Activated CD4-positive, alpha-beta T cell treated with anti-CD3 and anti-CD28 coated beads for 48 hours (primary cell): ENCODE measurements at regions not wholly inside any gene's neighbourhood (a gene's known extent, or its start where the extent isn't known, plus 50 kb on each side); places are given as distances from the start of the nearest gene placed in this dataset.
"Not testable (repeated sequence)": the region's sequence is repeated elsewhere in the genome, so short reads cannot be mapped to it uniquely, and the experiment has no call there.

ENCODE experiments used
- DNase-seq: peaks from one replicate; pipeline ENCODE4 v3.0.0-alpha.2; 2020

DNA sequence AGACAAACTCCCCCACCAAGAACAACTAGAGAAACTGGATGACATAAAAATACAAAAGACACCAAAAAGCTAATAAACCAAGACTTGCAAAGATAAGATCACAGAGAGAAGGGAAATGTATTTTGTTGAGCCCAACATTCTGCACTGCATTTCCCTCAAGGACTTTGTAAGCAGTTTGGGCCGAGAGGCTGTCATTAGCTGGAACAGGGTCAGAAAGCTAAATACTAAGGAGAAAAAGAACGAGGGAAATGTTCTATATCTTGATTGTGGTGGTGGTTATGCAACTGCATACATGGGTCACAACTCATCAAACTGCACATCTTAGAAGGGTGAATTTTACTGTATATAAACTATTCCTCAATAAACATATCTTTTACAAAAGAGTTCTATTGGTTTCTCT, 315.0 kb downstream of the IPMK start:
- no peak for DNase-seq

DNA sequence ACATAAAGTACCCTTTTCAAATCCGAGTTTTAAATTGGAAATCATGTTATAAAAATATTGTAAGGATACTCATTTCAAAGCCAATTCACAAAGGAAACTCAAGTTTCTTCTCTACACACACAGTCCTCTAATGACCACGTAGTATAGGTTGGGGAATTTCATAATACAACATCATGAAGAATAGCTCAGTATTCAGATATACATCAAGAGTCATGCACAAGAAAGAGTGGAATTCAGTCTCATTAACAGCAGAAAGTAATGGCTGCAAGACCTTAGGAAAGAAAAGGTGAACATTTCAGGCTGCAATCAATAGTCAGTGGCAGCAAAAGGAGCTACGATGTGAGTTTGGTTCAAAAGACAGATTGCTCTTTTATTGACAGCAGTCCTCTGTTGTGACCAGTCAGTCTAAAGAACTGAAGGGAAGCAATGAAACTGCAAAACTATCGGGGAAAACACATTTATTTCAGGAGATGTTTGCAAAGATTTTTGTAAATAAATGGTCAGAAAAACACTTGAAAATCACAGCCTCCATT, 317.2 kb downstream of the IPMK start:
- DNase-seq = no peak

DNA sequence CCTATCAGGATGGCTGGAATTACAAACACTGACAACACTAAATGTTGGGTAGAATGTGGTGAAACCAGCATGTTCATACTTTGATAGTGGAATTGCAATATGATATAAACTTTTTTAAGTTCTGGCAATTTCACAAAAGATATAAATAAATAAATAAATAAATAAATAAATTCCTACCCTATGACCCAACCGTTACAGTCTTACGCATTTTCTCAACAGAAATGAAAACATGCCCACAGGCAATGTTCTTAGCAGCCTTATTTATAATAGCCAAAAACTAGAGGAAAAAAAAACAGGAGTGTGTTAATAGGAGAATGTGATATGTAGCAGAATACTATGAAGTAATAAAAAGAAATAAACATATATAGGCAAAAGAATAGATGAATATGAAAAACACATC, 318.9 kb downstream of the IPMK start:
- no peak for DNase-seq

DNA sequence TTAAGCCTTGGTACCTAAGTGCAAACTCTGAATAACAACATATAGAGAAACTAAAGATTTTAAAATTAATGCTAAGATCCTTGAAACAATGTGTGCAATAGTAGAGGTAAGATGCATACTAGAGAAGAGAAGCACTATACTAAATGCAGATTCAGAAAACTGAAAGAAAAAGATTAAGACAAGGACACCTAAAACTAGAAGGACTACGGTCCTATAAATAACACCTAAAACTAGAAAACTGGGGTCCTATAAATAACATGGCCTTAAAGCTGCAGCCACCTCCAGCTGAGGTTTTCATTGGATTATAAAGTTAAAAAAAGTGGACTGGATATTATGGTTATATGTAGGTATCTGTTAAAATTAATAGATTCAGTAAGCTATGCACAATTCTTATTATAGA, 320.9 kb downstream of the IPMK start:
- DNase-seq = no peak

DNA sequence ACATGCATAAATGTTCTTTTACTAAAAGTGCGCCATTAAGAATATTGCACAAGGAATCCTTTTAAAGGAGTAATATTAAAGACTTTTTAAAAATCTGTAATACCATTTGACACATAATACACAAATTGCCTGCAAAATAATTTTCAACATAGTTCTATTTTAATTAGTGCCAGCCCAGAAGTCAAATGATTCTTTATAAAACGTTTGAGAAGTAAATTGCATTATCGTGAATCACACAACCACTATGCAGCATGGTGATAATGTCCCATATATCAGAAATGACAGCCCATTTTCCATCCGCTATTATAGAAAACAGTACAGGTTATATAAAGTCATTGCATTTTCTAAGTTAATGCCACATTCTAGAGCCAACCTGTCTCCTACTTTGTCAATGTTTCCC, 324.0 kb downstream of the IPMK start:
- DNase-seq = no peak

DNA sequence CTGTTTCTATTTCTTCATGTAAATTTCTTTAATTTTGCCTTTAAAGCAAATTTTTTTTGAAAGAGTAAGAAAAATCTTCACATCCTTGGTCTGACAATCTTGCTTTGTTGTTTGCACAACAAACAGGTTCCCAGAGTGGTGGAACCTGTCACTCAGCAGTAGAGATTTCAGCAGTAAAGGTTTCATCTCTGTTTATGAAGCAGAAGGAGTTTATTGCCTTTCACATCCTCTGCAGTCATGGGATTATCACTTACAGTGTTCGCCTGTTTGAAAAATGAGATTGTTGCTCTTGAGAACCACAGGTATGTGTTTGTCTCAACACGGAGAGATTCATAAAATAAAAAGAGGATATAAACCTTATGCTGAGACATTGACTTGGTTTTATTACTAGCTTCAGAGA, 342.6 kb downstream of the IPMK start:
- no peak for DNase-seq

DNA sequence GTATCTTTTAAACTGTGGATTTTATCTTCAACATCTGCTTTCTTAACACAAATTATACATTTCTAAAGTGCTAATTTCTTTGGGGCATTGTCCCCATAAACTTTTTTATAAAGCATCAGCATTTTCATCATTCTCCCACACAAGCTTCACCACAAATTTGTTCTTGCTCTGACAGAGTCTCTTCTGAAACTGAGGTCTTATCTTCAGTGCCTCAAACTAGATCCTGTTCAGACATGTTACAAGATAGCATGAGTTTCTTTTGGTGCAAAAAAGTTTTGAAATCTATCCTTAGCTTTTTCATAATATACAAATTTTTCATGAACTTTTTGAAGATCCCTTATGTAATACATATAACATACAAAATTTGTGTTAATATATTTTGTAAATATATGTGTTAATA, 346.6 kb downstream of the IPMK start:
- DNase-seq = no peak

DNA sequence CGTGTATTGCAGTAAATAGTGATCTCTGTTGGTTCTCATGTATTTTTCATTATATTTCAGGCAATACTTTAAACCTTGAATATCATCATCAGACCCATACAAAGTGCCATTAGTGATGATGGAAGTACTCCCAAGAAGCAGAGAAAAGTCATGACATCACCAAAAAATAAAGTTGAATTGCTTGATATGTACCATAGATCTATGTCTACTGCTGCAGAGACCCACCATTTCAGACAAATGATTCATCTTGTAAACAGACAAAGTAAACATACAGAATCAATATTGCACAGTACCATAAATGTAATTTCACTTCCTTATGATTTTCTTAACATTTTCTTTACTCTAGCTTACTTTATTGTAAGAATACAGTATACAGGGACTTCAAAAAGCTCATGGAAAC, 347.8 kb downstream of the IPMK start:
- no peak for DNase-seq

DNA sequence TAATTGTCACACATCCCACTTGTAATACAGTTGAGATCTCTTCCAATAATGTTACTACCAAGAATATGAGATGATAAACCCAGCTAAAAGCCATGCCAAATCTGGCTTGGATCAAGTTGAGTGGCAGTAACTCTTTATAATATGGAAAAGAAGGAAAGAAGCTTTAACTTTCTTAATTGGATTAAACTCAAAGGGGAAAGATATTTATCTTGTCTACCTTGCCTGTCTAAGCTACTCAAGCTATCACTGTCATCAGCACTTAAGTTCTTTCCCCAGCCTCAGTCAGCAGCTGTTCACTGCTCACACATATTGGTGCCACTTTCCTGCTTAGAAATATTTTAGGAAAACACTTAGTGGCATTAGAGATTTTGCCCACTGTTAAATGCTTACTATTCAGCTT, 350.7 kb downstream of the IPMK start:
- DNase-seq = no peak

DNA sequence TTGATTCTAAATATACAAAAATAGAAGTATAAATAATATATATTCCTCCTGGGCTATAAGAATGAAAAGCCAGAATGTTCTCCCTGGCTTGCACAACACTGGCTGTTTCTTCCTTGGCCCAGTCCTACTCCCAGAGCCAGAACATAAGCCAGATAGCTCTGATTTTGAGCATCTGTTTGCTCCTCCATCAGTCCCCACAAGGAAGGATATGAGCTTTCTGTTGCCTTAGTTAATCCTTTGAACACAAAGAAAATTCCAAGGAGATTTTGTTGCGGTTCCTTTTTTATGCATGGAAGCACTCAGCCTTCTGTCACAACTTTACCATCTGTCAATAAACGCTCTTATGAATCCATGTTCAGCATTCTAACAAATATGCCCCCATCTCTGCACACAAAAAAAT, 361.8 kb downstream of the IPMK start:
- no peak for DNase-seq

DNA sequence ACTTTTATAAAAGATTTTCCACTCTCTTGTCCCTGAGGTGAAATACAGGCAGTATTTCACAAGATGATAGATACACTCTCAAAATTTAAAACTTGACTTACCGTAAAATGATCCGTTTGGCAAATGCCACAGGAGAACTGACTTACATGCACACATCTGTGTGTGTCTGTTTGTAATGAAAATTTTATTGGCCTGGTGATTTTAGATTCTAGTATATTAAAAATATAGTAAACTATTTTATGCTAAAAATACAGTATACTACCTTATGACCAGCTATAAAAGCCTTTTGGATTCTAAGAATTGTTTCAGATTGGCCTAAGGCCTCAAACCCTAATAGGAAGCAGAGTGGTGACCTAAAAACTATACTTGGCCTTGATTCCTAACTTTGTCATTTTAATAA, 362.7 kb downstream of the IPMK start:
- DNase-seq = no peak

DNA sequence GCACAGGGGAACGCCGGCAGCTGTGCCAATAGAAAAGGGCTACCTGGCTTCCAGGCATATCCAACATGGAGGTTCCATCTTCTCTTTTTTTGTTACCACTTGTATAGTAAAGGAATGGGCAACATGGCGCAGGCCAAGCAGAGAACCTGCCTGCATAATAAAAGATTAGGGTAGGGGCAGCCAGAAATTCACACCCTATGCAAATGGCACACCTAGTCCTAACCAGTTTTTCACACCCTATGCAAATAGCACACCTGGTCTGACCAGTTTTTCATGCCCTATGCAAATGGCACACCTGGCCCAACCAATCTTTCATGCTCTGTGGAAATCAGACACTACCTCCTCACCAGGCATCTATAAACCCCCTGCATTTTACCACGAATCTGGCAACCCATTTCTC, 369.5 kb downstream of the IPMK start:
- no peak for DNase-seq

DNA sequence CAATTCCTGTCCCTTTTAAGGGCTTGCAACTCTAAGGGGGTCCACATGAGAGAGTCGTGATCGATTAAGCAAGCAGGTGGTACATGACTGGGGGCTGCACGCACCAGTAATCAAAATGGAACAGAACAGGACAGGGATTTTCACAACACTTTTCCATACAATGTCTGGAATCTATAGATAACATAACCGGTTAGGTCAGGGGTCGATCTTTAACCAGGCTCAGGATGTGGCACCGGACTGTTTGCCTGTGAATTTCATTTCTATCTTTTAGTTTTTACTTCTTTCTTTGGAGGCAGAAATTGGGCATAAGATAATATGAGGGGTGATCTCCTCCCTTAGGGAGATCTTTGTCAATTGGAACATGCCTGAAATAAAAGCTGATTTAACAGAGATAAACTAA, 370.1 kb downstream of the IPMK start:
- DNase-seq = no peak

DNA sequence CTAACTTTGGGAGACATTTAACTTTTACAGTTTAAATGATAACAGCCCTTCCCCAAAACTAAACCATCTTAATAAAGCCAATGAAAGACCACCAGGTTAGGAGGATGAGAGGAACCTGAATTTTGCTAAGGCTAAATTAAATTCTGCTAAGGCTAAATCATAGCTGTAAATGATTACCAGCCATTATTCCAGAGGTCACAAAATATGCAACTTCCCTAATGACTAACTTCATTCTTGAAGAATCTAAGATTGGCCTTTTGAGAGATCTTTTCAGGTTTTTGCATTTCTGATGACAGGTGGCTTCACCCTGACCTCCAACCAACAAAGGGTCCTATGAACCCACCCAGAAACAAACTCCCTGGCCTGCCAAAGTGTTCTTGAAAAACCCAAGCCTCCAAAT, 373.3 kb downstream of the IPMK start:
- DNase-seq = no peak

DNA sequence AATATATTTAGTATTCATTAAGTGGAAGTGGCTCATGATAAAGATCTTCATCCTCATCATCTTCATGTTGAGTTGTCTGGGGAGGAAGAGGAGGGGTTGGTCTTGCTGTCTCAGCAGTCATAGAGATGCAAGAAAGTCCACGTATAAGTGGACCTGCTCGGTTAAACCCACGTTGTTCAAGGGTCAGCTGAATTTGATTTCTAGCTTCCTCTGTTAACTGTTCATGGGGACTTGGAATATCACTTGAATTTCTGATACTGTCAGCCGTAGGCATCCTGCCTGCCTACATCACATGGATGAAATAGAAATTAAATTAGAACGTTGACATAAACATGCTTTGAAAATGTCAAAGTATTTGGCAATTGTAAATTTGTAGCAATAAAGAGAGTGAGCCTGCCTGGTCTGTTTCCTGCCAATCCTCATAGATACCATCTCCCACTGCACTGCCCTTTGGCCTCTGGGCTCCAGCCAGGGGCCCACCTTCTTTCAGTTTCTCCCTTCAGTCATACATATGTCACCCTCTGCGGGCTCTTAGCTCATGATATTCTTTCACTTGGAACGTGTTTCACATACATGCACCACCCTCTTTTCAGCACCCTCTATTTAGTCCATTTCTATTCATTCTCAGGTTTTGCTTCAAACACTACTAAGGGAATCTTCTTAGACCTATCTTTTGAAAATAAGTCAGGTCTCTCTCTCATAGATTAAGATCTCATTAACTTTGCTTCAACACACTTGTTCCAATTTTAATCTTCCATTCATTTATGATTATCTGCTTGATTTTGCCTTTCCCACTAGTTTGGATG, 376.3 kb downstream of the IPMK start:
- no peak for DNase-seq

DNA sequence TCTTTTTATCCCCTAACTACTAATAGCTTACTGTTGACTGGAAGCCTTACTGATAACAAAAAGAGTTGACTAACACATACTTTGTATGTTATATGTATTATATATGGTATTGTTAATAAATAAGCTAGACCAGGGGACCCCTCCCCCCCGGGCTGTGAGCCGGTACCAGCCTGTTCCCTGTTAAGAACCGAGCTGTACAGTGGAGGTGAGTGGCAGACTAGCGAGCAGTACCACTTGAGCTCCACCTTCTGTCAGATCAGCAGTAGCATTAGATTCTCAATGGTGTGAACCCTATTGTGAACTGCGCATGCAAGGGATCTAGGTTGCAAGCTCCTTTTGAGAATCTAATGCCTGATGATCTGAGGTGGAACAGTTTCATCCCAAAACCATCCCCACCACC, 377.0 kb downstream of the IPMK start:
- no peak for DNase-seq

DNA sequence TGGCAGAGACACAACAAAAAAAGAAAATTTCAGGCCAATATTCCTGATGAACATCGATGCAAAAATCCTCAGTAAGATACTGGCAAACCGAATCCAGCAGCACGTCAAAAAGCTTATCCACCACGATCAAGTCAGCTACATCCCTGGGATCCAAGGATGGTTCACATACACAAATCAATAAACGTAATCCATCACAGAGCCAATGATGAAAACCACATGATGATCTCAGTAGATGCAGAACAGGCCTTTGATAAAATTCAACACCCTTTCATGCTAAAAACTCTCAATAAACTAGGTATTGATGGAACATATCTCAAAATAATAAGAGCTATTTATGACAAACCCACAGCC, 382.1 kb downstream of the IPMK start:
- DNase-seq = not testable (repeated sequence)

DNA sequence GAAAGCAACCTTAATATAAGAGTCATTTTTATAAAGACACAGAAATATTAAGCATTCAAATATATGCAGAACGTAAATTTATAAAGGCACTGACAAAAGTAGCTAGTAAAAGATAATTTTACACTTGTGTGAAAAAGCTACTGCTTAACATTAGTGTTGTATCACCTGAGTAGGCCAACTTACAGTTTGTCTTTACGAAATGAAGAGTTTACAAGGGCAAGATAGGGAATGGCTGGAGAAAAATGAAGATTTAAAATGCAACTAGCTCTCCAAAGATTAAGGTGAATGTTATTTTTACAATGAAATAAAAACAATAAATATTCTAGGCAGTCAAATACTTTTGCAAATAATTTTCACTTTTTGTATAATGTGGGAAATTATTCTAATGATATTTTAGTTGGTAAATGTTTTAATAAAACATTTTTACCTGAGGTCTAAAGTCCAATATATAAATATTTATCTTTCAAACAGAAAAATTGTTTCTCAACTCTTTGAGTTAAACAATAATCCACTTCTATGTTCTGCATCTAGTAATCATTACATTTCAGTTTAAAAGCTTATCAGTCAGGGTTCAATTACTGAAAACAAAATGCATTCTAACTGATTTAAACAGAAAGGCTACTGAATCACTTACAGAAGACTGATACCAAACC, 382.6 kb downstream of the IPMK start:
- DNase-seq = no peak

DNA sequence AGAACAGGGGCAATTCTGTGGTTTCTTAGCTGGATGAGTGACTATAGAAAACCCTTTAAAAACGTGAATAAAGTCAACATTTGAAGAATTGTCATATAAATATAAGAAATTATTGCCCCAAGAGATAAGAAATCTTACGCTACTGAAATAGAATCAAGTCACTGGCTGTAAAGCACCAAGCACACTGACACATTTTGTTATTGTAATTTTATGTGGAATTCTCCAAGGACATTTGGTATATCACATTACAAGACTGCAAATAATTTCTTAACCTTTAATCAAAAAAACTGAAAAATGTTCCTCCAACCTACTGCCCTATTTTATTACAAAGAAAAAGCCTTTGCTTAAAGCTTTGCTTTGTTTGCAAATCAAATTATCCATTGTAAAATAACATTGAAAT, 383.3 kb downstream of the IPMK start:
- no peak for DNase-seq

DNA sequence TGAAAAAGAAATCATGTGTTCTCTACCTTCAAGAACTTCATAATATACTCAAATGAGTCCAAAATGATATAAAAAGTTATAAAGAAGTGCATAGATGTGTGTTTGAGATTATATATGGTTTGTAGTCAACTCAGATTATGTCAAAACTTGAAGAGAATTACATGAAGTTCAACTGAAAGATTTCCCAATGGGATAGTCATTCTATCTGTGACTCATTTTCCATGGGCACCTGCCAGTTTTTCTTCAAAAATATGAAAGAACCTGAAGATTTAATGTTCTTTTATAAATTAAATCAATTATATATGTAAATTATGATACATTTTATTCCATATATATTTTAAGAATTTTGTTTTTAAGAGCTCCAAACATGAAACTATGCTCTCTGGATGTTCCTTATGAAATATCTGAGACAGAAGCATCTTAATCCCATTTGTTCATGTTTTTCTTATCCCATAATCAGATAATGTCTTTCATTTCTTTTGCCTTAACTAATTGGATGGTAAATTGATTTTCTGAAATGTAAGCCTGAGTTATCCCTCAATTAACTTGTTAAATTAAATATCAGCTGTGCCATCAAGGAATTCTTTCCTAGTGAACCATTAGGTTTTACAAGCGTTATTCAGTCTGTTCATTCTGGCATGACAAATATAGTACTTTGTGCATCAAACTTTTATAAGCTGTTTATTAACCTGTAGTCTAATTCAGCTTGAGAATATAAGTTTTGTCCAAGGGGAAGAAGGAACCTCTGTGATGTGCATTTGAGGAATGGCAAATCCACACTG, 387.1 kb downstream of the IPMK start:
- no peak for DNase-seq

DNA sequence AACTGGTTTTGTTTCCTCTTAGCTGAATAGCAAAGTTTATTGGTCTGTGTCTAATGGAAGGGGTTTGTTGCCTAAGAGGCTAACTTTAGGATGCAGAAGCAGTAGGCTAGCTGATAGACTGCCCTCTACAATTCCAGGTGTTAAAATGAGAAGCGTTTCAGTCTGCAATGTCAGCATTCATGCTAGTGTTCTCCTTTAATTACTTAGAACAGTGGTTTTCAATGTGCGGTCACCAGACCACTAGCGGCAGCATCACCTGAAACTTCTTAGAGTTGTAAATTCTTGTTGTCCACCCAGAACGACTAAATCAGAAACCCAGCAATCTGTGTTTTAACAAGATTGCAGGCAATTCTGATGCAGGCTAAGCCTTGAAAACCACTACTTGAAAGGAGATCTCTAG, 392.9 kb downstream of the IPMK start:
- DNase-seq = no peak

DNA sequence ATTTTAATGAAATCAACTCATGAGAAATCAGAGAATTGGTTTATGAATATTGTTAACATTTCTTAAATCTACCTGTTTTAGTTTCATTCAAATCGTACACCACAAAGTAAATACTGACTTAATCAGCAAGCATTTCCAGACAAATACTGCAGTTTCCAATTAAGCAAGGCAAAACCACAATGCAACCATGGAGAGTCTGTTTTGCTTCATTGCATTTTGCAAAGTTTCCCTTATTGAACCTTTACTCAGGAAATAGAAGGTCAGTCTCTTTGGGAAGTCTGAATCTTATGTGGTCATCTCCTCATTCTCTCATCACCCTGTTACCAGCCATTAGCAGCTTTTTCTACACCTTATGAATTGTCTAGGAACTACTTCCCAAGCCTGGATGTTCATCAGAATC, 400.5 kb downstream of the IPMK start:
- DNase-seq = no peak

DNA sequence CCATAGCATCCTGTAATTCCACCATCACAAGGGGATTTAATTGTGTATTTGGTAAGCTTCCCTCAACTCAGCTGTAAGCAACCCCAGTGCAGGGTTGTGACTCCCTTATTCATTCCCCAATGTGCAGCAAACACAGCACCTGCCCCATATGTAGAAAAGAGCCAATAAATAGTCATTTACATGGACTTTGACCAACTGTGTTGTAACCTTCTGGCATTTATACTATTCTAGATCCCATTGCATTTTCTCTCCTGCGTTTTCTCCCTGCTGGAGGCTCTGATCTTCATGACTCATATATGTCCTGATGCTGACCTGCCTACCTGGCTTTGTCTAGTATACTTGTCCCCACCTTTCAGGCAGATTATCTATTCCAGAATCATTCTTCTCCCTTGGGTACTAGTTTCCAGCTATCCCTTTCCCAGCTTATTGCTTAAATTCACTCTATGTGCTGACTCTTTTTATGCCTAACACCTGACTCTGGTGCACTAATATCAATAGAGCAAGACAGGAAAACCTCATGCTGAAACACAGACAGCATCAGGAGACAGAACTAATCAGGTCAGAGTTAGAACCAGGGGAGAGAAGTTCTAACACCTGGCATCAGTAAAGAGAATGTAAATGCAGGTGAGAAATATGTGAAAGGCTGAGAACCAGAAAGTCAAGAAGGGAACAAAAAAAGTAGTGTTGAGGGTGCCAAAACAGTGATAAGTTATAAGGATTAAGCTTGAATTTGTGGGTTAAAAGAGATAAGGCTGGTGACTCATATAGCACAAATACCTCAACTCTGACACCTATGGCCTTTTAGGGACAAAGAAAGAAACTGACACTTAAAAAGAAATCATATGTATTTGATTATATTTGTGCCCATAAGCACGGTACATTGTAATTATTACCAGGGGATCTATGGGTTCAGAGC, 402.7 kb downstream of the IPMK start:
- no peak for DNase-seq
